AG04450 (cell line): ENCODE measurements at regions not wholly inside any gene's neighbourhood (a gene's known extent, or its start where the extent isn't known, plus 50 kb on each side); places are given as distances from the start of the nearest gene placed in this dataset.

Experiments
- CTCF ChIA-PET: fragments of 300-600, 350-600 bp; formaldehyde crosslinking; extraction: SDS; loops from one replicate; lab custom pipeline; 2022; ENCODE audit warnings: antibody characterized with exemption, inconsistent platforms; lab: Charles Lee
- POLR2A ChIA-PET: fragments of 350-600 bp; formaldehyde crosslinking; extraction: SDS; loops from one replicate; lab custom pipeline; 2021; ENCODE audit warnings: antibody characterized with exemption, inconsistent platforms; lab: Yijun Ruan, JAX
- DNase-seq: peaks from one replicate; pipeline ENCODE4 v3.0.0-alpha.2; 2011; ENCODE audit warnings: low read depth, low spot score
- H3K27ac ChIP-seq: one replicate; pipeline ENCODE4 v1.5.1; 2012; ENCODE audit warnings: low read depth, low read length, control low read depth
- H3K27me3 ChIP-seq: one replicate; pipeline ENCODE4 v1.6.0; 2012; ENCODE audit warnings: low read length; ENCODE audit not compliant: control insufficient read depth, insufficient read depth
- H3K4me3 ChIP-seq: 2 replicates; pipeline ENCODE4 v1.5.1; 2011; ENCODE audit warnings: mild to moderate bottlenecking, low read depth, low read length, control low read depth
- H3K9me3 ChIP-seq: 2 replicates; pipeline ENCODE4 v1.5.1; 2012; ENCODE audit warnings: low read length; ENCODE audit not compliant: control insufficient read depth, insufficient read depth
- TF ChIP-seq, protein P1 (sequence below): IDR thresholded peaks from 2 replicates; pipeline ENCODE4 v1.5.1; 2011; ENCODE audit warnings: low read depth, low read length, control low read depth, inconsistent platforms

DNA sequence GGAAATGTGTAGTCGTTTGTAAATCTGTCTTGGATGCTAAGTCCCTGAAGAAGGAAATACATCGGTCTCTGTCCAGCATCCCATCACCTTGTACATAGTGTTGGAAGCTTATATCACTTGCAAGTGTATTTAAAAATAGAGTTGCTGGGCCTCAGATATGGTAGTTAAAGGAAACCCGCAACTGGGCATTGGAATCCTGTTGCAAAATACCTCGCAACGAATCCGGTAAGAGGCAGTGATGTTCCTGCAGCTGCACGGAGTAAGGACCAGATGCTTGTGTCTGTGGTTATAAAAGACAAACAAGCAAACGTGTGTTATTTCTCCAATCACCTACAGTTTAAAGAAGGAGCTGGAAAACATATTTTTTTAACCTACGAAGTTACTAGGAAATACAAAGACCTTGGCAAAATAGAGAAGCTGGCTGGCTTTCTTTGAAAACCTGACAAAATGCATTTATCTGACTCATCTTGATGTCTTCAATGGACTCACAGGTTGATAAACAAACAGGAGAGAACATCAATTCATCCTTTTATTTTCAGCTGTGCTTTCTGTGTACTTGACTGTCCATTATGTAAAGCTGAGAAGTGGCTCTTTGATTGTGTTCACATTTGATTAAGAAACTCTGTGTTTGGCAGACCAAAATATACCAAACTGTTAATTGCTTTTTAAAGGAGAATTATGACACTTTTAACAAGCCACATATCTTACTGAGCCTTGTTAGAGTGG, 326.4 kb downstream of the SFMBT2 start:
- CTCF ChIA-PET = interaction anchor here (0.6 to 1.9 kb wide), 4 partner anchors 19 to 411 kb away, joined by 3 to 5 read pairs (median 4); no protein-coding TSS in a partner anchor
- TF ChIP-seq, protein P1, sequence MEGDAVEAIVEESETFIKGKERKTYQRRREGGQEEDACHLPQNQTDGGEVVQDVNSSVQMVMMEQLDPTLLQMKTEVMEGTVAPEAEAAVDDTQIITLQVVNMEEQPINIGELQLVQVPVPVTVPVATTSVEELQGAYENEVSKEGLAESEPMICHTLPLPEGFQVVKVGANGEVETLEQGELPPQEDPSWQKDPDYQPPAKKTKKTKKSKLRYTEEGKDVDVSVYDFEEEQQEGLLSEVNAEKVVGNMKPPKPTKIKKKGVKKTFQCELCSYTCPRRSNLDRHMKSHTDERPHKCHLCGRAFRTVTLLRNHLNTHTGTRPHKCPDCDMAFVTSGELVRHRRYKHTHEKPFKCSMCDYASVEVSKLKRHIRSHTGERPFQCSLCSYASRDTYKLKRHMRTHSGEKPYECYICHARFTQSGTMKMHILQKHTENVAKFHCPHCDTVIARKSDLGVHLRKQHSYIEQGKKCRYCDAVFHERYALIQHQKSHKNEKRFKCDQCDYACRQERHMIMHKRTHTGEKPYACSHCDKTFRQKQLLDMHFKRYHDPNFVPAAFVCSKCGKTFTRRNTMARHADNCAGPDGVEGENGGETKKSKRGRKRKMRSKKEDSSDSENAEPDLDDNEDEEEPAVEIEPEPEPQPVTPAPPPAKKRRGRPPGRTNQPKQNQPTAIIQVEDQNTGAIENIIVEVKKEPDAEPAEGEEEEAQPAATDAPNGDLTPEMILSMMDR = no peak
- POLR2A ChIA-PET = no interaction called here
- Histone ChIP-seq H3K4me3 (no peak overlapping the region), H3K9me3 (no peaks in the 10 kb centered on the region), H3K27me3 (peaks cover 3% of the 10 kb centered on the region), H3K27ac (no peak overlapping the region)
- no peak for DNase-seq

DNA sequence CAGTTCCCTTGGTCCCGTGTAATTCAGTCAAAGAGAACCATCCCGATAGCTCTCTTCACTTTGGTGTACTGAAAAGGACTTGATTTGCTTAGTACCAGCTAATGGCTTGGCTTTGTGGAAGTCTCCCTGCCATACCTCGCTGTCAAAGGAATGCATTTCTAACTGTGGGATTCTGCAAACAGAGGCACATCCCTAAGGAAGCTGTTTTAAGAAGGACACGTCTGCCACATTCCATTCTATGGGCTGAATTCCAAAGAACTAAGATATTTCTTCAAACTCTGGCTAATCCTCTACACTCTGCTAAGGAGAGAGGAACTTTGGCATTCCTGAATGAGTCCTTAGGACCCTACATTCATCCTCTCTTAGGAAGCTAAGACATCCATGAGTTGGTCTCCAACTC, 327.9 kb downstream of the SFMBT2 start:
- Histone ChIP-seq H3K9me3 (no peaks in the 10 kb centered on the region), H3K27me3 (peaks cover 3% of the 10 kb centered on the region), H3K27ac (no peak overlapping the region), H3K4me3 (no peak overlapping the region)
- ChIA-PET POLR2A (no interaction called here), CTCF (interaction anchor here (0.6 to 1.1 kb wide), 4 partner anchors 8 to 403 kb away, joined by 3 to 8 read pairs (median 4); no protein-coding TSS in a partner anchor)
- TF ChIP-seq, protein P1 = no peak
- DNase-seq = no peak

DNA sequence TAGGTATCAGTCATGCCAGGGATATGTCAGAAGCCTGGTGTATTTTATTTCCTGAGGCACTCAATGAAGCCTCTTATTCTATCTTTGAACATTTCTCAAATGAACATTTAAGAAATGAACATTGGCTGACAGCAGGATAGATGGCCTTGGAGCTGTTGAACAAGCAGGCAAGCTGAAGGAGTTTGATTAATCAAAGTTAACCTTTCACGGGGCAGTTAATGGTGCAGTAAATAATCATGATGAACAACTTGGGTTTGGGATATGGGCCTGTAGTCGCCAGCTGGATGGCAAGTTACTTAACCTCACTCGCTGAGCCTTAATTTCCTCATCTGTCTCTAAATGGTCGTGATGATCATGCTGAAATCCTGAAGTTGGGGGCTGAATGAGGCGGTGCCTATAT, 333.0 kb downstream of the SFMBT2 start:
- CTCF ChIA-PET = no interaction called here
- Histone ChIP-seq H3K4me3 (no peak overlapping the region), H3K27ac (no peak overlapping the region), H3K9me3 (no peaks in the 10 kb centered on the region), H3K27me3 (peaks cover 8% of the 10 kb centered on the region)
- POLR2A ChIA-PET = no interaction called here
- DNase-seq = no peak
- TF ChIP-seq, protein P1 = no peak

DNA sequence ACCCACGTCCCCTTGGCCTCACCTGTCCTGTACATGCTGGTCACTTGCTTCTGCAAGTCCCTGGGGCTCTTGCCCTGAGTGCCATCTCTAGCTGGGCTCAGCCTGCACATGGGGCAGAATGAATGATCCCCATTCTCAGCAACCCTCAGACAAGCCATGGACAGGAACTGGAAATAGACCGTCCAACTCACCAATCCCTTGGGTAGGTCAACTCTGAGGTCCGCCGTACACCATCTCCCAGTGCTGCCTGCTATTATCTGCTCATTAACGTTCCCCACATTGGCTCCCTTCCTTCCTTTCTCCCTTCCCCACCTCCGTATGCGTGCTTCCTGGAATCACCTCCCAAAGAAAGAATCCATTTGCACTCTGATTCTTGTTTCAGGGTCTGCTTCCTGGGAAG, 335.0 kb downstream of the SFMBT2 start:
- no peak for DNase-seq
- H3K4me3 ChIP-seq = no peak overlapping the region
- ChIA-PET CTCF (no interaction called here), POLR2A (no interaction called here)
- H3K9me3 ChIP-seq = no peaks in the 10 kb centered on the region
- TF ChIP-seq, protein P1 = no peak
- H3K27ac ChIP-seq = no peak overlapping the region
- peaks cover 6% of the 10 kb centered on the region for H3K27me3 ChIP-seq

DNA sequence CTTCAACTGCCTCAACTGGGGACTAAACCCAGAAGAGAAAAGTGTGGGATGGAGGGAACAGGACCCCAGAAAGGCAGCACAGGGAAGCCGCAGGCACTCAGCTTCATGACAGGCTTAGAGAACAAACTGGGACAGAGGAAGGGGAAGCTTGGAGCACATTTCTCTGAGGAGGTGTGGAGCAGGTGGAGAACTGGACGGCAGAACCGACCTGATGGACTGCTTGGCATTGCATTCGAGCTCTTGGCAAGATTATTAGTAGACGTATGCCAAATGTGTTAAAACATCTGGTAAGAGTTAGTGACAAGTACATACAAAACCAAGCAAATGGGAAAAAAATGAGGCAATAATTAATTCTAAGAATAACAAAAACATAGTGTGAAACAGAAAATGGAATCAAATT, 335.7 kb downstream of the SFMBT2 start:
- DNase-seq = no peak
- peaks cover 5% of the 10 kb centered on the region for H3K27me3 ChIP-seq
- ChIA-PET POLR2A (no interaction called here), CTCF (no interaction called here)
- TF ChIP-seq, protein P1 = no peak
- H3K4me3 ChIP-seq = no peak overlapping the region
- no peaks in the 10 kb centered on the region for H3K9me3 ChIP-seq
- H3K27ac ChIP-seq = no peak overlapping the region
